PFSK-1 (cell line): ENCODE measurements at regions not wholly inside any gene's neighbourhood (a gene's known extent, or its start where the extent isn't known, plus 50 kb on each side); places are given as distances from the start of the nearest gene placed in this dataset.

ENCODE experiments used
- POLR2AphosphoS5 ChIP-seq: IDR thresholded peaks from 2 replicates; pipeline ENCODE4 v1.6.1; 2012; ENCODE audit warnings: low read depth, mild to moderate bottlenecking, control low read depth, low read length, moderate library complexity
- REST ChIP-seq, 2 experiments: IDR thresholded peaks; 2 replicates each; pipeline versions ENCODE4 v1.6.1 to v1.8.0; 2011 to 2012; ENCODE audit warnings: low read depth in 2 of 2, low read length in 2 of 2, control low read depth in 1 of 2, inconsistent platforms in 1 of 2, mild to moderate bottlenecking in 1 of 2, moderate library complexity in 1 of 2; ENCODE audit not compliant: insufficient read depth in 1 of 2
- SIN3A ChIP-seq: IDR thresholded peaks from 2 replicates; pipeline ENCODE4 v1.6.1; 2012; ENCODE audit warnings: mild to moderate bottlenecking, low read length, moderate library complexity, borderline replicate concordance; ENCODE audit not compliant: insufficient read depth
- TAF1 ChIP-seq: IDR thresholded peaks from 2 replicates; pipeline ENCODE4 v1.6.1; 2012; ENCODE audit warnings: low read length, control low read depth, borderline replicate concordance; ENCODE audit not compliant: insufficient read depth

GRCh38 chr9:18237776-18238175 is 236.2 kb upstream of the ADAMTSL1 start:
- TF ChIP-seq TAF1 (no peak), POLR2AphosphoS5 (no peak), SIN3A (no peak), REST (IDR thresholded peaks at IDR 0.05; ENCODE audit: insufficient read depth in 1 of 2, low read depth in 2 of 2, low read length in 2 of 2) (no peak)
